Ishikawa (cell line): ENCODE measurements at regions not wholly inside any gene's neighbourhood (a gene's known extent, or its start where the extent isn't known, plus 50 kb on each side); places are given as distances from the start of the nearest gene placed in this dataset.

Experiments
- CEBPB ChIP-seq: IDR thresholded peaks from 2 replicates; pipeline ENCODE4 v1.6.1; 2012
- CREB1 ChIP-seq: IDR thresholded peaks from 2 replicates; pipeline ENCODE4 v1.6.1; 2012; ENCODE audit warnings: low read depth
- EGR1 ChIP-seq: IDR thresholded peaks from 2 replicates; pipeline ENCODE4 v1.6.1; 2012
- EP300 ChIP-seq: IDR thresholded peaks from 2 replicates; pipeline ENCODE4 v1.6.1; 2012; ENCODE audit warnings: borderline replicate concordance
- FOXM1 ChIP-seq: IDR thresholded peaks from 2 replicates; pipeline ENCODE4 v1.6.1; 2012; ENCODE audit warnings: low read depth, borderline replicate concordance
- MAX ChIP-seq: IDR thresholded peaks from 2 replicates; pipeline ENCODE4 v1.6.1; 2012
- NFIC ChIP-seq: IDR thresholded peaks from 2 replicates; pipeline ENCODE4 v1.6.1; 2012
- RAD21 ChIP-seq: IDR thresholded peaks from 2 replicates; pipeline ENCODE4 v1.6.1; 2012; ENCODE audit warnings: low read depth
- REST ChIP-seq: IDR thresholded peaks from 2 replicates; pipeline ENCODE4 v1.6.1; 2012; ENCODE audit warnings: low read depth, mild to moderate bottlenecking
- TAF1 ChIP-seq: IDR thresholded peaks from 2 replicates; pipeline ENCODE4 v1.6.1; 2012; ENCODE audit warnings: low read depth, mild to moderate bottlenecking
- TCF12 ChIP-seq: IDR thresholded peaks from 2 replicates; pipeline ENCODE4 v1.6.1; 2012; ENCODE audit warnings: low read depth
- TEAD4 ChIP-seq: IDR thresholded peaks from 2 replicates; pipeline ENCODE4 v1.6.1; 2012
- USF1 ChIP-seq: IDR thresholded peaks from 2 replicates; pipeline ENCODE4 v1.6.1; 2012
- YY1 ChIP-seq: IDR thresholded peaks from 2 replicates; pipeline ENCODE4 v1.6.1; 2012; ENCODE audit warnings: low read depth
- ZBTB7A ChIP-seq: IDR thresholded peaks from 2 replicates; pipeline ENCODE4 v1.6.1; 2012; ENCODE audit warnings: low read depth

GRCh38 chr6:112697265-112697664 is 350.1 kb downstream of the RFPL4B start:
- TF ChIP-seq NFIC (no peak), TCF12 (no peak), REST (no peak), EGR1 (no peak), CEBPB (no peak), TAF1 (no peak), TEAD4 (no peak), MAX (no peak), FOXM1 (no peak)

- peak; percentile 71 for TF ChIP-seq NFIC
- TF ChIP-seq CEBPB = no peak
- TF ChIP-seq USF1 = no peak
Observed at GRCh38 chr6:112701201-112701600, 354.1 kb downstream of the RFPL4B start.

- TF ChIP-seq EP300 (no peak), FOXM1 (no peak), CREB1 (no peak), REST (no peak), TAF1 (no peak), MAX (no peak), USF1 (no peak), TEAD4 (no peak), ZBTB7A (no peak), NFIC (no peak), YY1 (no peak), TCF12 (no peak), EGR1 (no peak), RAD21 (no peak), CEBPB (no peak)
Observed at GRCh38 chr6:112710710-112711109, 363.6 kb downstream of the RFPL4B start.

GRCh38 chr6:112713402-112713801 is 366.3 kb downstream of the RFPL4B start:
- TF ChIP-seq NFIC (no peak), TEAD4 (no peak), EGR1 (no peak), TAF1 (no peak), YY1 (no peak), REST (no peak), USF1 (no peak)

- TF ChIP-seq CEBPB (no peak), FOXM1 (no peak), TAF1 (no peak)
Observed at GRCh38 chr6:112717401-112717800, 370.3 kb downstream of the RFPL4B start.

GRCh38 chr6:112717856-112718255 is 370.7 kb downstream of the RFPL4B start:
- TF ChIP-seq EP300 = no peak
- TF ChIP-seq TCF12 = no peak
- no peak for TF ChIP-seq CREB1
- no peak for TF ChIP-seq NFIC
- no peak for TF ChIP-seq CEBPB
- TF ChIP-seq YY1 = no peak
- no peak for TF ChIP-seq FOXM1
- TF ChIP-seq TAF1 = no peak
- TF ChIP-seq MAX = no peak
- TF ChIP-seq REST = no peak
